NCI-H146 treated with DMSO at 0.1 percent for 48 hours (cell line): ENCODE measurements at regions not wholly inside any gene's neighbourhood (a gene's known extent, or its start where the extent isn't known, plus 50 kb on each side); places are given as distances from the start of the nearest gene placed in this dataset.

Source experiments
- DNase-seq: peaks from one replicate; lab custom pipeline; 2025; ENCODE audit not compliant: unreplicated experiment; lab: John Stamatoyannopoulos, UW

GRCh38 chr10:98332623-98333269, 64.8 kb upstream of the LOXL4 start:
- DNase-seq = no peak

GRCh38 chr10:98331885-98332284, 63.9 kb upstream of the LOXL4 start:
- DNase-seq = peak; percentile 16

GRCh38 chr10:98330987-98331386, 63.0 kb upstream of the LOXL4 start:
- DNase-seq = no peak

GRCh38 chr10:98328640-98329039, 60.6 kb upstream of the LOXL4 start:
- no peak for DNase-seq

GRCh38 chr10:98328163-98328562, 60.2 kb upstream of the LOXL4 start:
- no peak for DNase-seq

- no peak for DNase-seq
These were observed 58.6 kb upstream of the LOXL4 start for GRCh38 chr10:98326621-98327027.

- peak; percentile 78 for DNase-seq
These were observed 55.5 kb upstream of the LOXL4 start for GRCh38 chr10:98323221-98324164.

- DNase-seq = no peak
These were observed 53.3 kb upstream of the LOXL4 start for GRCh38 chr10:98321186-98321780.

- no peak for DNase-seq
These were observed 52.6 kb upstream of the LOXL4 start for GRCh38 chr10:98320486-98321185.

- DNase-seq = no peak
These were observed 50.9 kb upstream of the LOXL4 start for GRCh38 chr10:98318861-98319260.
